ENCODE measurements at regions not wholly inside any gene's neighbourhood (a gene's known extent, or its start where the extent isn't known, plus 50 kb on each side); places are given as distances from the start of the nearest gene placed in this dataset.

DNA sequence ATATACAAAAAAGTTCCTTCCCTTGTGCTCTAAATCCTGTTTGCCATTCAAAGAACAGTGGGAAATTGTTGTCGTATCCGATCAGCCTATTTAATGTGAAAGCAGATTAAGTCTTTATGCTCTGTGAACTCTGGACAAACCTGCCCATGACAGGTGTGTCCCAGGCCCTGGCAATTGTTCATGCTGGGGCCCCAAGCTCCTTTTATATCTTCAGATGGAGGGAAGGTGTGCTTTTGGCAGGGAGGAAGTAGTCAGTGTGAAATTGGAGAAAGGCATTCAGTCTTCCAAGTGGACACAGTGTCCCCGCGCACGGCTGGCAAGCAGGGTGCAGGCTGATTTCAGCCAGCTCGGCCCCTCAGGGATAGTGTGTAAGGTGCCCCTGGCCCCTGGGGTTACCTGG lies 135.1 kb upstream of the F3 start:
- CTCF ChIA-PET: interaction anchor here (1.0 to 1.4 kb wide), 2 partner anchors 24 to 97 kb away, joined by 3 read pairs; no protein-coding TSS in a partner anchor
- no peak for DNase-seq (ENCODE audit: low read depth)
- POLR2A ChIA-PET: no interaction called here
- TF ChIP-seq, protein P1, sequence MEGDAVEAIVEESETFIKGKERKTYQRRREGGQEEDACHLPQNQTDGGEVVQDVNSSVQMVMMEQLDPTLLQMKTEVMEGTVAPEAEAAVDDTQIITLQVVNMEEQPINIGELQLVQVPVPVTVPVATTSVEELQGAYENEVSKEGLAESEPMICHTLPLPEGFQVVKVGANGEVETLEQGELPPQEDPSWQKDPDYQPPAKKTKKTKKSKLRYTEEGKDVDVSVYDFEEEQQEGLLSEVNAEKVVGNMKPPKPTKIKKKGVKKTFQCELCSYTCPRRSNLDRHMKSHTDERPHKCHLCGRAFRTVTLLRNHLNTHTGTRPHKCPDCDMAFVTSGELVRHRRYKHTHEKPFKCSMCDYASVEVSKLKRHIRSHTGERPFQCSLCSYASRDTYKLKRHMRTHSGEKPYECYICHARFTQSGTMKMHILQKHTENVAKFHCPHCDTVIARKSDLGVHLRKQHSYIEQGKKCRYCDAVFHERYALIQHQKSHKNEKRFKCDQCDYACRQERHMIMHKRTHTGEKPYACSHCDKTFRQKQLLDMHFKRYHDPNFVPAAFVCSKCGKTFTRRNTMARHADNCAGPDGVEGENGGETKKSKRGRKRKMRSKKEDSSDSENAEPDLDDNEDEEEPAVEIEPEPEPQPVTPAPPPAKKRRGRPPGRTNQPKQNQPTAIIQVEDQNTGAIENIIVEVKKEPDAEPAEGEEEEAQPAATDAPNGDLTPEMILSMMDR (IDR thresholded peaks at IDR 0.05; ENCODE audit: insufficient read depth, low read depth, low read length): no peak
- Histone ChIP-seq H3K36me3 (ENCODE audit: control insufficient read depth, insufficient read depth, low read length) (no peaks in the 10 kb centered on the region), H3K27me3 (ENCODE audit: control insufficient read depth, insufficient read depth, low read length) (no peaks in the 10 kb centered on the region), H3K4me3 (ENCODE audit: low read depth, low read length) (no peak overlapping the region)

GRCh38 chr1:94675373-94675772 lies 133.8 kb upstream of the F3 start:
- CTCF ChIA-PET: interaction anchor here (0.7 to 1.4 kb wide), 2 partner anchors 19 to 96 kb away, joined by 3 read pairs; no protein-coding TSS in a partner anchor
- H3K27me3 ChIP-seq (ENCODE audit: control insufficient read depth, insufficient read depth, low read length): no peaks in the 10 kb centered on the region
- H3K4me3 ChIP-seq (ENCODE audit: low read depth, low read length): no peak overlapping the region
- no peak for DNase-seq (ENCODE audit: low read depth)
- POLR2A ChIA-PET: interaction anchor here (0.6 kb wide), 1 partner anchor 18 kb away, joined by 3 read pairs; no protein-coding TSS in a partner anchor
- TF ChIP-seq, protein P1 (IDR thresholded peaks at IDR 0.05; ENCODE audit: insufficient read depth, low read depth, low read length): no peak
- H3K36me3 ChIP-seq (ENCODE audit: control insufficient read depth, insufficient read depth, low read length): no peaks in the 10 kb centered on the region

DNA sequence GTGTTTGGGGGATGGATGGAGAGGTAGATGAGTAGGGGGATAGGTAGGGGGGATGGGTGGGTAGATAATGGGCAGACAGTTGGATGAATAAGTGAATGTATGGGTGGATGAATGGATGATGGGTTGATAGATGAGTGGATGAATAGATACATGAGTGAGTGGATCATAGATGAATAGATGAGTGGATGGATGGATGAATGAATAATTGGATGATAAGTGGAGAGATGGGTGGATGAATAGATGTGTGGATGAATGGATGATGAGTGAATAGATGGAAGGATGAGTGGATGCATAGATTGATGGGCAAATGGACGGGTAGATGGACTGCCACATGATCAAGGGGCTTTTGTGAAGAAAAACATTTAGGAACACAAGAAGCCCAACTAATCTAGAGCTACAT lies 133.3 kb upstream of the F3 start:
- CTCF ChIA-PET: interaction anchor here (0.7 to 1.1 kb wide), 2 partner anchors 20 to 130 kb away, joined by 3 read pairs; no protein-coding TSS in a partner anchor
- no peak for DNase-seq (ENCODE audit: low read depth)
- POLR2A ChIA-PET: no interaction called here
- TF ChIP-seq, protein P1 (IDR thresholded peaks at IDR 0.05; ENCODE audit: insufficient read depth, low read depth, low read length): no peak
- Histone ChIP-seq H3K36me3 (ENCODE audit: control insufficient read depth, insufficient read depth, low read length) (no peaks in the 10 kb centered on the region), H3K27me3 (ENCODE audit: control insufficient read depth, insufficient read depth, low read length) (no peaks in the 10 kb centered on the region), H3K4me3 (ENCODE audit: low read depth, low read length) (no peak overlapping the region)

DNA sequence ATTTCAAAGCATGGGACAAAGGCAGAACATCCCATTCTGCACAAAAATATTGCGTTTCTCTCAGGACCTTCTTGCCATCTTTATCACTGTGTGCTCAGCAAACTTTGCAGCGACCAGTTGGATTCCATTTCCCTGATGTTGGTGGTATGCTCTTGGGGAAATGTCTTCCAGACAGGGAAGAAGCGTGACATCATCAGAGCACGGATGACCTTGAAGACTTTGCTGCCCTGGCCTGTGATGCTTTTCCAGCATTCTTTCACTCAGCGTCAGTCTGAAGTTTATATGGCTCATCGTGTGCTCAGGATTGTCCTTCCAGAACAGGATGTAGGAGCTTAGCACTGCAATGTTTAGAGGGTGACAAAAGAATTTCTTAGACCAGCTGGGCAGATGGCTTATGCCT lies 131.4 kb upstream of the F3 start:
- Histone ChIP-seq H3K36me3 (ENCODE audit: control insufficient read depth, insufficient read depth, low read length) (no peaks in the 10 kb centered on the region), H3K27me3 (ENCODE audit: control insufficient read depth, insufficient read depth, low read length) (no peaks in the 10 kb centered on the region), H3K4me3 (ENCODE audit: low read depth, low read length) (no peak overlapping the region)
- DNase-seq (ENCODE audit: low read depth): peak; percentile 83
- ChIA-PET CTCF (no interaction called here), POLR2A (no interaction called here)
- TF ChIP-seq, protein P1 (IDR thresholded peaks at IDR 0.05; ENCODE audit: insufficient read depth, low read depth, low read length): no peak

- DNase-seq (ENCODE audit: low read depth): no peak
- TF ChIP-seq, protein P1 (IDR thresholded peaks at IDR 0.05; ENCODE audit: insufficient read depth, low read depth, low read length): no peak
- ChIA-PET POLR2A (no interaction called here), CTCF (no interaction called here)
- no peaks in the 10 kb centered on the region for H3K27me3 ChIP-seq (ENCODE audit: control insufficient read depth, insufficient read depth, low read length)
- H3K4me3 ChIP-seq (ENCODE audit: low read depth, low read length): no peak overlapping the region
- no peaks in the 10 kb centered on the region for H3K36me3 ChIP-seq (ENCODE audit: control insufficient read depth, insufficient read depth, low read length)
Observed at GRCh38 chr1:94672001-94672400, 130.4 kb upstream of the F3 start.

Data from BJ (cell line).